Stimulated activated naive CD8-positive, alpha-beta T cell treated with anti-CD3 and anti-CD28 coated beads, Interleukin-15, Interleukin-2, amounts not matched to agents 100 U/mL and 50 U/mL, for 24 hours (primary cell): ENCODE measurements at regions not wholly inside any gene's neighbourhood (a gene's known extent, or its start where the extent isn't known, plus 50 kb on each side); places are given as distances from the start of the nearest gene placed in this dataset.
"Not testable (repeated sequence)": the region's sequence is repeated elsewhere in the genome, so short reads cannot be mapped to it uniquely, and the experiment has no call there.

Experiments used
- ATAC-seq: fragments of 150-1000 bp; cut with Tn5 transposase; one replicate; pipeline ENCODE4 v1.10.0; 2021
- DNase-seq: peaks from one replicate; pipeline ENCODE4 v3.0.0; 2021

DNA sequence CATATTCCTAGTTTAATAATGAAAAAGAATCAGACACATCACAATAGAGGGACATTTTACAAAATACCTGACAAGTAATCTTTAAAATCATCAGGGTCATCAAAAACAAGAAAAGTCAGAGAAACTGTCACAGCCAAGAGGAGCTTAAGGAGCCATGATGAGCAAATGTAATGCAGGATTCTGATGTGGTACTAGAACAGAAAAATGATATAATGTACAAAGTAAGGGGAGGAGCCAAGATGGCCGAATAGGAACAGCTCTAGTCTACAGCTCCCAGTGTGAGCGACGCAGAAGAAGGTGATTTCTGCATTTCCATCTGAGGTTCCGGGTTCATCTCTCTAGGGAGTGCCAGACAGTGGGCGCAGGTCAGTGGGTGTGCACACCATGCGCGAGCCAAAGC is 198.0 kb upstream of the FAT3 start:
- no peak for ATAC-seq

DNA sequence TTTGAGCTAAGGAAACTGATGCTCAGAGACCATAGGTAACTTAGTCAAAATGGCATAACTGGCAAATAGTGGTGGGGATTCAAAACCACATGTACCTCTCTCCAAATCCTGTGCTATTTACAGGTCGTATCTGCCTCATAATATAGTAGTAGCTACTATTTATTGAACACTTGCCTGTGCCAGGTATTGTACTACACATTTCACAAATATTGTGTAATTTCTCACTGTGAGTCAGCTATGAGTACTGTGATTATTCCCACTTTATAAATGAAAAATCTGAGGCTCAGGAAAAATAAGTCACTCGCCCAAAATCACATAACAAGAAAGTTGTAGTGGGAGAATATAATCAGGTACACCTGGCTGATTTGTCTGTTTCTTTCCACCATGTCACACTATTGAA is 199.8 kb upstream of the FAT3 start:
- no peak for ATAC-seq
- no peak for DNase-seq

More for the DNA sequence above, 198.0 kb upstream of the FAT3 start:
- no peak for DNase-seq

DNA sequence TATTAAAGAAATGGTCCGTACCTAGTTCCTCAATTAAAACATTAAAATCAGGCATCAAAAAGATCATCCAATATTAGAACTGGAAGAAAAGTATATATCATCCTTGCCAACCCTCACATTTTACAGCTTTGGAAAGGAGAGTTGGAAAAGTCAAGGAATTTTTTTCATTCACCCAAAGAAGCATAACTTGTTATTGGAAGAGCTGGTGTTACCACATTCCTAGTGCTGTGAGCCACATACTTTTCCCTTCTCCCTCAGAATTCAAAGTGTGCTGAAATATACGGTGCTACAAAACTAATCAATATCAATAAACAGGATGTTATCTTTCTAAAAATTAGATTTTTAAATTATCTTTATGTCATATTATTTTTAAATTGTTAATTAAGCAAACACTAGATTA is 202.1 kb upstream of the FAT3 start:
- ATAC-seq, result no peak
- DNase-seq, result no peak

DNA sequence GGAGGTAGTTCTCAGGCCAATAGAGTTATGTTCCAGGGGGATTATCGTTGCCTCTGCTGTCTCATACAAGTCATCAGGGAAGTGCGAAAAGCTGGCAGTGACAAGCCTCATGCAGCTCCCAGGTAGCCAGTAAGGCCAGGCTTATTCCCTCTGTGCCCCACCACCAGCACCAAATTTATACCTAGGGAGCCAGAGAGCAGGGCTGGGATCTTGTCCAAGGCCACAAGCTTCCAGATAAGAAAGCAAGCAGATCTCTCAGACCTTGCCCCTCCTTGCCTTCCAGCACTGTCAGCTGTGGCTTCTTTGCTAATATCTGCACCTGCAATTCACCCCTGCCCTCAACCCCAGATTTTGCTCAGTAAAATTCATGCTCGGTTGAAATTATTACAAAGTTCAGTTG is 206.3 kb upstream of the FAT3 start:
- no peak for ATAC-seq
- no peak for DNase-seq

DNA sequence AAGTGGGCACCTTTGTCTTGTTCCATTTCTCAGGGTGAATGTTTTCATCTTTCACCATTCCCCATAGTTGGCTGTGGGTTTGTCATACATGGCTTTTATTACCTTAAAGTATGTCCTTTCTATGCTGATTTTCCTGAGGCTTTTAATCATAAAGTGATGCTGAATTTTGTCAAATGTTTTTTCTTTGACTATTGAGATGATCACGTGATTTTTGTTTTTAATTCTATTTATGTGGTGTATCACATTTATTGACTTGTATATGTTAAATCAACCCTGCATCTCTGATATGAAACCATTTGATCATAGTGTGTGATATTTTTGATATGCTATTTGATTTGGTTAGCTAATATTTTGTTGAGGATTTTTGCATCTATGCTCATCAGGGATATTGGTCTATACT is 216.4 kb upstream of the FAT3 start:
- DNase-seq, result no peak
- no peak for ATAC-seq

DNA sequence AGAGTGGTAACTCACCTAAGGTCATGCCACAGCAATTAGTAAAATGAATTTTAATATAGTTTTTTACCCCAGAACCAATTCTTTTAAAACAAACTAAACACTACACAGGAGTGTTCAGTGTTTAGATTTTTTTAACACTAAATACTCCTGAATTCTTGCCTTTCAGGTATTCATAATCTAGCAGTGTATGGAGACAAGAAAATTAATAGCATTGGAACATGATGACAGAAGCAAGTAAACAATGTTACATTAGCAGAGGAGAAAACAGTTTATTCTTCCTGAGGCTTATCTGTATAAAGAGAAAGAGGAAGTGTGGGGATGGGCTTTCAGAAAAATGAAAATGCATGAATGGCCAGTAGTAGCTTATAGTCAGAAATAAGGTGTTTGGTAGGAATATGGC is 222.1 kb upstream of the FAT3 start:
- ATAC-seq, result no peak
- DNase-seq, result no peak

DNA sequence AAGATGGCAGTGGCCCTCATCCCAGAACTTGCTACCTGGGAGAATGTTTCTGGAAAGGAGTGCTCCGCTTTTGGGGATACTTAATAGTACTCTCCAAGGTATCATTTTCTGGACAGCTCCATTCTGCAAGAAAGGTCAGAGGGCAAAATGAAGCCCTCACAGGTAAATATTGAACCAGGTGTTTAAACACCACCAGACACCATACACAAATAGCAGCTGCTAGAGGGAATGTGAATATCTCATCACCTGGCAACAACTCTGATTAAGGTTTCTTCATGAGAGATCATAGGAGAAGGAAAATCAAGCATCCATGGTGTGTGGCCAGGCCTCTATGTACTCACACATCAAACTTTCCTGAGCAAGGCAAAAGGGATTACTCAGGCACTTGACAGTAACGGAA is 226.1 kb upstream of the FAT3 start:
- no peak for DNase-seq
- ATAC-seq, result no peak

DNA sequence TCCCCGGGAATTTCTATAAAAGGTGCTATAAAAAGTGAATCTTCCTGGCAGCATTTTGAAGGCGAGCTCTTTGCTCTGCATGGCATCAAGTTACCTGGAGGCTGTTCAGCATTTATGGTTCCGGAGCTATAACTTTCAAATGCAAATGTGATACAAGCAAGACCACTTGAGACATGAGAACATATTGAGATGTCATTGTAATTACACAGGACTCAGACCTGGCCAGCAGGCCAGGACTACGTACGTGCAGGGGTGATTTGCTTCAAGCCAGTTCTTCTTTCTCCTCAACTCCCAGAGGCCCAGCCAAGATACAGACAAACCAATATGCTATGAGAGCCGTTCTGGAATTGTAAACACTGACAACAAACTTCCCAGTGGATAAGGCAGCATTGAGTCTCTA is 227.4 kb upstream of the FAT3 start:
- ATAC-seq (no peak), DNase-seq (no peak)

DNA sequence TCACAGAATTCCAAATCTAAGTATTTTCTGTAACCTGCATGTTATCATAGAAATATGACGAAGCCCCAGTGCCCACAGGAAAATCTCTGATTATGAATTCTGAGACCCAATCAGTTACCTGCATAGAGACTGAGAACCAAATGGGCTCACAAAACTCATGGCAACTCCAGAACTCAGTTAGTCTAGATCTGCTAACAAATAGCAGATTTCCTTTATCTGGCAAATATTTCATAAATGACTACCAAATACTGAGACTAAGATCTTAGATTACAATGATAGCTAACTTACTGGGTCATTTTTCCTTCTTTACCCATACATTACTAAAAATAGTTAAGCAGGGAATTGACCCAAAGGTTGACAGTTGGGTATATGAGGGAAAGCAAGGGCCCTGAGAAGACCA is 228.1 kb upstream of the FAT3 start:
- DNase-seq (no peak), ATAC-seq (no peak)

DNA sequence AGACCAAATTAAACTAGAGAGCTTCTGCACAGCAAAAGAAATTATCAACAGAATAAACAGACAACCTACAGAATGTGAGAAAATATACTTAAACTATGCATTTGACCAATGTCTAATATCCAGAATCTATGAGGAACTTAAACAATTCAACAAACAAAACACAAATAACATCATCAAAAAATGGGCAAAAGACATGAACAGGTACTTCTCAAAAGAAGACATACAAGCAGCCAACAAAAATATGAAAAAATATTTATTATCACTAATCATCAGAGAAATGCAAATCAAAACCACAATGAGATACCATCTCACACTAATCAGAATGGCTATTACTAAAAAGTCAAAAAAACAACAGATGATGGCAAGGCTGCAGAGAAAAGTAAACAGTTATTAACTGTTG is 236.2 kb upstream of the FAT3 start:
- DNase-seq, ATAC-seq: not testable (repeated sequence)

DNA sequence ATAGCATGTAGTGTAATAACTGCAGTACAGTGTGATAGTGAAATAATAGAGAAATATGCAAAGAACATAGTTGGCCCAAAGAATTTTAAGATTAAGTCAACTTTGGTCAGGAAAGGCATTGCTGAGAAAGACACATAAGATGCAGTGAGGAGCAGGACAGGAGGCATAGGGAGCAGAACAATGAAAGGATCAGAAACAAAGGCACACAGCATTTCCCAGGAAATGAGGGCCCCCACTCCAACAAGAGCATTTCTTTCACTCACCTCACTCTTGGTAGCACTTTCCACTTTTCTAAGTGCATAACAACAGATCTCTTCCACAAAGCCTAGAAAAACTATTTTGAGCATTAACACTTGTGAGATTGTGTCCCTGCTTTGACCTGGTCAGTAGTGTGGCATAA is 238.4 kb upstream of the FAT3 start:
- ATAC-seq, result no peak
- DNase-seq, result no peak

DNA sequence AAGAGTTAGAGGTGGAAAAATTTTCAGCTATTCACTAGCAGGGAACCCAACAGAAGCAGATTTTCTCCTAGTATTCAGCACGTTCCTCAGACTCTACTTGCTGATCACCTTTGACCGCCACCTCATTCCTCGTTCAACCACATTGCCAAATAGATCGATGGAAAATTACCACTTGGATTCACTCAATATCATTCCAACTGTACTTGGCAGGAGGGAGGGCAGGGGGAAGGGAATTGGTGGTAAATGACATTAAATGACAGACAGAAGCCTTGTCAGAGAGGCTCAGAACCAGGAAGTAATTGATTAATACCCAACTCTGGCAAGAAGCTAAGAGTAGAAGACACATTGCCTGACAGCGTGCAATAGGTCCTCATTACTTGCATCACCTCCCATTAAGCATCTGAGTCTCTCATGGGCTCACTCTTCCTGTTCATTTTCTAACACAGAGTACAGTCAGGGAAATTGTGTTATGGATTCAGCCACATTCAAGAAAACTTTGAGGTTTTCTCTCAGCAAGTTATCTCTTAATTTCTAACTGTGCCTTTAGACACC is 240.5 kb upstream of the FAT3 start:
- ATAC-seq (no peak), DNase-seq (no peak)

DNA sequence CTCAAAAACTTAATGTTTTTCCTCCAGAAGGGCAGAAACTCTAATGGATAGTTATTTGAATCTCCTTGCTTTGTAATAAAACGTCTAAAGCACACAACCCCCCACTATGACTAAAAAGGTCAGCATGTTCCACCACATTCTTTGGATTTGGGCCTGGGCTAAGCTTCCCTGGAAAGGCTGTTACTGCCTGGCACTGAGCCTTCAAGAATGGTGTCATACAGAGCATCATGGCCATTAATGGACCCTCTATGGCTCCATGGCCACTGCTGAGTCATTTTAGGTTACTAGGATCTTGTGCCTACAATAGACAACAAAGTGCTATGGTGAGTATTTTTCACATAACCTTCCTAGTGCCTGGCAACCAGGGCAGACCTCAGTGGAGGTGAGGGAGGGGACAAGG is 242.6 kb upstream of the FAT3 start:
- DNase-seq (no peak), ATAC-seq (no peak)

DNA sequence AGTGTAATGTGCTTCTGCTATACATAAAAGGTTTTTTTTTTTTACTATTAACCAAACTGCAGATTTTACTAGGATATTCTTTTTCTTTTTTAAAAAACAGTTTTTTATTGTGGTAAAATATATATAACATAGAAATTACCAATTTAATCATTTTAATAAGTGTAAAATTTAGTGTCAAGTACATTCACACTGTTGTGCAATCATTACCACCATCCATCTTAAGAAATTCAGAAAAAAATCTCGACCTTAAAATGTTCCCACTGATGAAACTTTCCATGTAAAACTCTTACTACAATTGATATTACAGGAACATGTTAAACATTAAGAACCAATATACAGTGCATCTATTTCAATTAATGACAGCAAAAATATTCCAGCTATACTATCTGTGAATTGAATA is 244.8 kb upstream of the FAT3 start:
- DNase-seq, result no peak
- no peak for ATAC-seq

DNA sequence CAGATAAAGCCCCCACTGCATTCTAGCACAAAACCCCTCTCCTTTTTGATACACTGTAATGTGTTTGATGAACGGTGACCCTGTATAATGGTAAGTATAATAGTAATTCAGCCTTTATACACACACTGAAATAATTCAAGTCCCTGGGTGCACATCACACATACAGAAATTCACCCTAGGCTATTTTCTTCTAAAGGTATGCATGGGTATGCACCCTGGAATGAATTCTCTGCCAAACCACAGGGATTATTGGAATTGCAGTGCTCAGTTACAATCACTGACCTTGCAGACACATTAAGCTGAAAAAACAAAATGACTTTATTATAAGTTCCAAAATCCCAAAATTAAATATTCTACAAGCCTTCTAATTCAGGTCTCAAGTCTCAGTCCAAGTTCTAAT is 245.9 kb upstream of the FAT3 start:
- DNase-seq (no peak), ATAC-seq (no peak)

DNA sequence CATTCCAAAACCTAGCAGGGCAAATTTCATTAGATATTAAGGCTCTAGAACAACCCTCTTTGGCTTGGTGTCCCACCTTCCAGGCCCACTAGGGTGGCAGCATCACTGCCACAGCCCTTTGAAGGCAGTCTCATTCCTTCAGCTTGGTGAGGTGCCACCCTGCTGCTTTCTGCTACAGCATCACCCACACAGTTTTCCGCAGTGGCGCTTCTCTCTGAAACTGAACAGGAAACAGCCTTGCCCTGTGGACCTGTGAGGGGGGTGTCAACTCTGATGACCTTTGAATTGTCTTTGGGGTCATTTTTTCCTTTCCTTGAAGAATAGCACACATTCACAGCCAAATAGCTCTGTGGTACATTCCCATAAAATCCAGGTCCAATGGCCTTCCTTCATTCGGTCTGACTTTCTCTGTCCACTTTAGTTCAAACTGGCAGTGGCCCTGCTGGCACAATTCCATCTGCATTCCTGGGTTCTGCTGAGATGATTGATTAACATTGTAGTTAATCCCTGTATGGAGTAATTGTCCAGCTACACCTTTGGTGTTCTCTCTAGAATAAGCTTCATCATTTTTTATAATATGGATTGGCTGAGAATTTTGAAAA is 251.9 kb upstream of the FAT3 start:
- DNase-seq, result no peak
- ATAC-seq, result no peak

DNA sequence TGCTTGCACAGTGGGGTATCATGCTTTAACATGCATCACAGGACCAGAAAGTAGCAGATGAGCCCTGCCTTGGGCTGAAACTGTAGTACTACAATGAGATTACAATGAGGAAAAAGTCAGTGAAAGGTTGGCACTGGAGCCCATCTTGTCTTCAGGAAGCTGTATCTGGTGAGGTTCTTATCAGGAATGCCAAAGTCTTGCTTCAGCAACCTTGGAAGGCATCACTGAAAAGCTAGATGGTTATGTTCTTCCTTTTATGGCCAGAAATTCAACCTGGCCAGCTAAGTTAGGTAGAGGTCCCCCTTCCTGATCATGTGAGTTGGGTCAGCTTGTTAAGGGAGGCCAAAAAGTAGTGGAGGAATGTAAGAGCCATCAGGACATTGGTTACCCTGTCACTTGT is 254.0 kb upstream of the FAT3 start:
- ATAC-seq, result no peak
- DNase-seq, result no peak

DNA sequence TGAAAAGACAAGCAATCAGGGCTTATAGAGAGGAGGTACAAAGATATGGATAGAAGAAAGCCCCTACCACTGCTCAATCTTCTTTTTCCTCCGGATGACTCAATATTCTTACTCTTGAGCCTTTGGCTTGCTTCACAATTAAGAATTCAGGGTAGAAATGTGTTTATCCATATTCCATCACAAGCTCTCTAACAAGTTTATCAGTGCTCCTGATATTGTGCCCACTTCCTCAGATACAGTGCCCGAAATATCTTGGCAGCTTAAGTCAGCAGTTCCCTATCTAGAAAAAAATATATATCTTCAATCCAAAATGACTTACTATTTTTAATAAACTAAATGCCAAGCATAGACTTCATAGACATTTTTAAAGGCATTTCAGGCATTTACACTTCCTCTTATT is 255.1 kb upstream of the FAT3 start:
- no peak for ATAC-seq

DNA sequence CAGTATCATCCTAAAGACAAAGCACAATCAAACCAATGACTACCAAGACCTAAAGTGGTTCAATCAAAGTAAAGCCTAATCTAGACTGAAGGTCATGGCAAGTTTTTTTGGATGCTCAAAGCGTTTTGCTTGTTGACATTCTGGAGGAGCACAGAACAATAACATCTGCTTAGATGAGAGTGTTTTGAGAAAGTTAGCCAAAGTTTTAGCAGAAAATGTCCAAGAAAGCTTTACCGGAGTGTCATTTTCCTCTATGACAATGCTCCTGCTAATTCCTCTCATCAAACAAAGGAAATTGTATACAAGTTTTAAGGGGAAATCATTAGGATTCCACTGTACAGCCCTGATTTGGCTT is 256.9 kb upstream of the FAT3 start:
- DNase-seq, result no peak

More for the DNA sequence above, 255.1 kb upstream of the FAT3 start:
- no peak for DNase-seq

DNA sequence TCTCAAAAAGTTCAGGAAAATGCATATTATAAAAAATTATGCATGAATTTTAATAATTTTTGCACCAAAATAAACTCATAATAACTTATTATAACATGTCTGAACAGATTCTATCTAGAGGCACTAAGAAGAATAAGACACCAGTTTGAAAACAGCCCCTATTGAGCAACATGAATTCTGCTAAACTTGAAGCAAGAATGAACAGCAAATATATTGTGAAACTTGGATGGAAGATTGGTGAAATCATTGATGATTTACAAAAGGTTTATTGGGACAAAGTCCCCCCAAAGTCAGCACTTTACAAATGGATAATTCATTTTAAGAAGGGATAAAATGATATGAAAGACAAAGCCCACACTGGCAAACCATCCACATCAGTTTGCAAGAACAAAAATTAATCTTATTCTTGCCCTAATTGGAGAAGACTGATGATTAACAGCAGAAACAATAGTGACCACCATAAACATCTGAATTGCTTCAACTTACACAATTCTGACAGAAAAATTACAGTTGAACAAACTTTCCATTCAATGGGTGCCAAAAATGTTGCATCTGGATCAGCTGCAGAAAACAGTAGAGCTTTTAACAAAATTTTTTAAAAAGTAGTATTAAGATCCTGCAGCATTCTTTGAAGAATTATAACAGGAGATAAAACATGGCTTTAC is 257.5 kb upstream of the FAT3 start:
- ATAC-seq, result no peak
- no peak for DNase-seq

More for the DNA sequence above, 256.9 kb upstream of the FAT3 start:
- no peak for ATAC-seq

DNA sequence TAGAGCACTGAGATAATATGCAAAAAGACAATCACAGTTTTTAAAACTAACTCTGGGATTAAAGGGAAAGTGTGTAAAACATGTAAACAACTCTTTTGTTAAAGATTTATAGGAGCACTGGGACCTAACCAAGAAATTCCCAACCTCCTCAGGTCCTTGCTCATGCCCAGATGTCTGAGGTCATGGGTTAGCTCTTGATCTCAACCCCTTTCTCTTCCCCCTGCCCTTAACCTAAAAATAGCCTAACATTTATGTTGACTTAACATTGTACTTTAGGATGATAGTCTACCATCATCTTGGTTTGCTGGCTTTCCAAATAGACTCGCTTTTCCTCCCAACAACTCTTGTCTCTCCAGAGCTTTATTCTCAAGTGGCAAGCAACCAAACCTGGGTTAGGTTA is 258.2 kb upstream of the FAT3 start:
- no peak for ATAC-seq
- DNase-seq, result no peak

DNA sequence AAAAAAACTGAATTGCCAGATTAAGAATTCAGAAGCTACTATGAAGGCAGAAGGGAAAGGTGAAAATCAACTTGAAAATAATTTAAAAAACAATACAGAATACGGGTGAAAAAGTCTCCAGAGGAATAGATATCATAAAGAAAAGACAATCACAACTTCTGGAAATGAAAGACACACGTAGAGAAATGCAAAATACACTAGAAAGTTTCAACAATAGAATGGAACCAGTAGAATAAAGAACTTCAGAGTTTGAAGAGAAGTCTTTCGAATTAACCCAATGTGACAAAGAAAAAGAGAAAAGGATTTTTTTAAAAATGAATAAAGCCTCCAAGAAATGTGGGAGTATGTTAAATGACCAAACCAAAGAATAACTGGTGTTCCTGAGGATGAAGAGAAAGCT is 263.8 kb upstream of the FAT3 start:
- DNase-seq (no peak), ATAC-seq (no peak)

DNA sequence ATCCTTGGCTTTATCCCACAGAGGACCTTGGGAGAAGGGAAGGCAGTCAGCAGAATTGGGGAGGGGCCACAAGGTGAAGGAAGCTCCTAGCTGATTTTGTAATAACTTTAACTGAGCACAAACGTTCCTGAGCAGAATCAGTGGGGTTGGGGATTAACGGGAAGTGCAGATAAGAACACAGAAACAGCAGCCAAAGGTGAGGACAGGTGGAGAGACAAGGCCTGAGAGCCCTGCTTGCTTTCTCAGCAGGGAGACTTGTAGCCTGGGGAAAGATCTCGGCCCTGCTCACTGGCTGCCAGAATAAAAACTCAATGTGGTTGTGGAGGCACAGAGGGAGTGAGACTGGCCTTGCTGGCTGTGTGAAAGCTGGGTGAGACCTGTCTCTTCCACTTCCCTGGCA is 265.2 kb upstream of the FAT3 start:
- DNase-seq (no peak), ATAC-seq (no peak)

DNA sequence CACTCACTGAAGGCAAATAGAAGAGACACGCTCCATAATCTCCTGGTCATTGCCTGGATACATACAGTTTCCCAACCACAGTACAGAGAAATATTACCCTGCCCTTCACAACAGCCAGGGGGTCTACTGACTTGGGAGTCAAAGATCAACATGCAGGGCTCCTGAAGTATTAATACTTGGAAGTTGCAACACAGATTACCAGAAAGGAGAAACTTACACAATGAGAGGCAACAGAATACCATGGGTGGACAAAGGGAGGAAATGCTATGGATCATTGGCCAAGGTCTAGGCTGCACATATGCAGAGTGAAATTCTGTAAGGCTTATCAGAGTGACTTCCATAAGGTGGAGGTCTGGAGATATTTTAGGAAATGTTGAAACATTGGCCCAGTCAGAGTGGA is 267.9 kb upstream of the FAT3 start:
- ATAC-seq (no peak), DNase-seq (no peak)
